K562 (cell line): ENCODE measurements at regions not wholly inside any gene's neighbourhood (a gene's known extent, or its start where the extent isn't known, plus 50 kb on each side); places are given as distances from the start of the nearest gene placed in this dataset.
"Not testable (repeated sequence)": the region's sequence is repeated elsewhere in the genome, so short reads cannot be mapped to it uniquely, and the experiment has no call there.

Experiments used
- ATAC-seq: fragments of 200-7000 bp; cut with Tn5 transposase; 3 replicates; pipeline ENCODE4 v1.9.1; 2020; ENCODE audit warnings: moderate library complexity
- BruUV-seq: library from RNA; stranded (reverse); fragments of 400-500 nt; replicated peaks from 2 replicates; lab custom pipeline; 2021; lab: Mats Ljungman, UMichigan
- CTCF ChIA-PET: fragments of 300-600 bp; formaldehyde crosslinking; extraction: SDS; loops from one replicate; lab custom pipeline; 2021; ENCODE audit warnings: low intra/inter-chr PET ratio; lab: Yijun Ruan, JAX
- POLR2A ChIA-PET: fragments of 300-600, 350-650 bp; sonication (Branson Sonifier 250); formaldehyde crosslinking; extraction: SDS; loops from one replicate; lab custom pipeline; 2021; ENCODE audit warnings: antibody characterized with exemption, inconsistent platforms; lab: Yijun Ruan, JAX
- DNase-seq, 4 experiments: peaks; one replicate each; pipeline versions ENCODE4 v3.0.0 to v3.0.0-alpha.2; 2011 to 2018; ENCODE audit warnings: low spot score in 3 of 4, mixed read lengths in 3 of 4; ENCODE audit errors: extremely low read depth in 1 of 4
- FAIRE-seq: peaks from 2 replicates; lab custom pipeline; 2011; peaks lifted over from hg19 to GRCh38; lab: Jason Lieb, UNC
- H2AFZ ChIP-seq: 2 replicates; pipeline ENCODE4 v1.6.0; 2011; ENCODE audit warnings: low read depth, low read length, control low read depth, inconsistent platforms
- H3K27ac ChIP-seq: fragments of 200-600 bp; 3 replicates; pipeline ENCODE4 v1.8.0; 2011; ENCODE audit warnings: low read depth, mild to moderate bottlenecking, control low read depth, inconsistent platforms, low read length, moderate library complexity, mixed read lengths; ENCODE audit errors: extremely low read depth
- H3K27me3 ChIP-seq, 2 experiments: fragments of 300-600 bp in 1 of 2; 2 replicates in 1 of 2; 3 replicates in 1 of 2; pipeline versions ENCODE4 v1.6.0 to v1.8.0; 2011; ENCODE audit warnings: inconsistent platforms in 2 of 2, low read length in 2 of 2, mild to moderate bottlenecking in 1 of 2, mixed read lengths in 1 of 2, moderate library complexity in 1 of 2; ENCODE audit not compliant: control insufficient read depth in 2 of 2, insufficient read depth in 2 of 2
- H3K36me3 ChIP-seq: fragments of 300-600 bp; 3 replicates; pipeline ENCODE4 v1.8.0; 2011; ENCODE audit warnings: mild to moderate bottlenecking, low read length, inconsistent platforms; ENCODE audit not compliant: control insufficient read depth, insufficient read depth
- H3K4me1 ChIP-seq, 2 experiments: fragments of 200-600 bp in 1 of 2; replicated peaks in 1 of 2; 2 replicates in 1 of 2; 3 replicates in 1 of 2; pipeline versions ENCODE4 v1.5.1 to v1.8.0; 2011; ENCODE audit warnings: inconsistent platforms in 2 of 2, low read length in 2 of 2, mild to moderate bottlenecking in 1 of 2, mixed read lengths in 1 of 2, moderate library complexity in 1 of 2; ENCODE audit not compliant: control insufficient read depth in 2 of 2, insufficient read depth in 2 of 2
- H3K4me2 ChIP-seq: 2 replicates; pipeline ENCODE4 v1.6.1; 2011; ENCODE audit warnings: low read length, control low read depth, inconsistent platforms, mixed read lengths; ENCODE audit not compliant: insufficient read depth
- H3K4me3 ChIP-seq: fragments of 200-600 bp; sonication (generic), shearing (Covaris generic); 2 replicates; pipeline ENCODE4 v1.5.1; 2016; ENCODE audit warnings: control low read depth, inconsistent platforms
- H3K79me2 ChIP-seq: fragments of 200-600 bp; 3 replicates; pipeline ENCODE4 v1.8.0; 2011; ENCODE audit warnings: low read length, inconsistent platforms; ENCODE audit not compliant: control insufficient read depth, insufficient read depth
- H3K9ac ChIP-seq, 2 experiments: 2 replicates each; pipeline versions ENCODE4 v1.6.0 to v1.6.1; 2011; ENCODE audit warnings: low read depth in 2 of 2, low read length in 2 of 2, control low read depth in 1 of 2, inconsistent platforms in 1 of 2, mild to moderate bottlenecking in 1 of 2, mixed read lengths in 1 of 2; ENCODE audit not compliant: insufficient read depth in 1 of 2
- H3K9me1 ChIP-seq: one replicate; pipeline ENCODE4 v1.6.0; 2011; ENCODE audit warnings: inconsistent platforms, mild to moderate bottlenecking, low read length, moderate library complexity; ENCODE audit not compliant: control insufficient read depth, insufficient read depth
- H3K9me3 ChIP-seq: replicated peaks from 2 replicates; pipeline ENCODE4 v1.5.1; 2011; ENCODE audit warnings: low read depth, low read length, inconsistent platforms; ENCODE audit not compliant: control insufficient read depth, insufficient read depth
- H4K20me1 ChIP-seq: replicated peaks from 2 replicates; pipeline ENCODE4 v1.6.1; 2011; ENCODE audit warnings: low read length, inconsistent platforms, mixed read lengths; ENCODE audit not compliant: control insufficient read depth, insufficient read depth
- CBFA2T3 ChIP-seq: fragments of 450-650 bp; IDR thresholded peaks from 2 replicates; pipeline ENCODE4 v1.6.1; 2017
- CEBPG ChIP-seq, 3 experiments: fragments of 200-800 bp in 1 of 3; sonication (Bioruptor generic) in 1 of 3; sonication (generic) in 1 of 3; formaldehyde crosslinking in 1 of 3; IDR thresholded peaks in 2 of 3; conservative IDR thresholded peaks in 1 of 3; 2 replicates each; pipeline versions ENCODE4 v1.6.1 to v1.8.0; 2016 to 2022; ENCODE audit warnings: missing compliant biosample characterization in 2 of 3, missing genetic modification characterization in 2 of 3, mild to moderate bottlenecking in 1 of 3, missing genetic modification reagents in 1 of 3
- WGBS: fragments of 100-300 bp; shearing (Covaris generic); methylation state at CpG from one replicate; pipeline ENCODE4 v1.1.6; 2016; ENCODE audit warnings: low coverage, mixed read lengths; ENCODE audit not compliant: insufficient coverage; ENCODE audit errors: missing lambda C conversion rate; 5-methylcytosine and 5-hydroxymethylcytosine counted together
- in situ Hi-C: fragments of 300-500 bp; cut with MboI; formaldehyde crosslinking; loops from 4 replicates; pipeline ENCODE4 v1.15.0; 2018; ENCODE audit warnings: inconsistent platforms, mixed read lengths
- intact Hi-C: fragments of 100-400 bp; cut with micrococcal nuclease; formaldehyde crosslinking; loops from 2 replicates; pipeline ENCODE4 v1.14.2; 2022

DNA sequence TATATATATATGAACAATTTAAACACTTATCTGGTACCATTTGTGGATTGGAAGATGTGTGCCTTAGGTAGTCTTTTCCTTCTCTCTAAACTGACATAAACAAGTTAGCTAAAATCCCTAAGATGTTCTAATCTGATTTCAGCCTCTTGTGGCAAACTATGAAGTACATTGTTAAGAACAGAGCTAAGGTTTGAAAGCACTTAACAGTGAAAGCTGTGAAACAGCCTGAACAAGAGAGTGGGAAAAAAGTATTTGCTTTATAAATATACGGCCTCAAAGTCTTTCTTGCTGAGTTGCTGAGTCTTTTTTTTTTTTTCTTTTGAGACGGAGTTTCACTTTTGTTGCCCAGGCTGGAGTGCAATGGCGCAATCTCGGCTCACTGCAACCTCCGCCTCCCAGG lies 53.7 kb upstream of the PELI2 start:
- Histone ChIP-seq H3K9me3 (no peaks in the 10 kb centered on the region), H4K20me1 (no peaks in the 10 kb centered on the region), H3K4me1 (no peaks in the 10 kb centered on the region), H3K4me3 (no peak overlapping the region), H3K36me3 (no peaks in the 10 kb centered on the region), H3K27me3 (no peaks in the 10 kb centered on the region; a peak in 1 of 5 replicates), H3K9me1 (no peaks in the 10 kb centered on the region), H2AFZ (no peak overlapping the region), H3K9ac (no peak overlapping the region), H3K4me2 (no peak overlapping the region), H3K27ac (no peak overlapping the region), H3K79me2 (no peaks in the 10 kb centered on the region)
- CTCF ChIA-PET = no interaction called here
- ATAC-seq (no peak), DNase-seq (no peak), FAIRE-seq (no peak)
- no TSS peak for BruUV-seq
- intact Hi-C loops (no loop called here), in situ Hi-C loops (no loop called here)
- WGBS = 0% methylated on average over 1 of the region's 5 CpGs
- POLR2A ChIA-PET = no interaction called here
- TF ChIP-seq CBFA2T3 (no peak), CEBPG (CRISPR knock-in tag; IDR thresholded peaks at IDR 0.05) (no peak), CEBPG (tag; conservative IDR thresholded peaks at IDR 0.05 in 1 of 2, IDR thresholded peaks at IDR 0.05 in 1 of 2) (0 out of 4 replicates have a peak, but pooled peaks of 1 of the 2 experiments have one; percentile 14)

DNA sequence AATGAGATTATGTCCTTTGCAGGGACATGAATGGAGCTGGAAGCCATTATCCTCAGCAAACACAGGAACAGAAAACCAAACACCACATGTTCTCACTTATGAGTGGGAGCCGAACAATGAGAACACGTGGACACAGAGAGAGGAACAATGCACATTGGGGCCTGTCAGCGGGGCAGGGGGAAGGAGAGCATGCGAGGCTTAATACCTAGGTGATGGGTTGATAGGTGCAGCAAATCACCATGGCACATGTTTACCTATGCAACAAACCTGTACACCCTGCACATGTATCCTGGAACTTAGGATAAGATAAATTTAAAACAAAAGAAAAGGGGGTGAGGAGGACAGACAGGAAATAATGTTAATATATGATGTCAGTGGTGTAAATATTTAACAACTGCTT lies 53.0 kb upstream of the PELI2 start:
- DNase-seq, FAIRE-seq, H3K4me3 ChIP-seq, H3K4me2 ChIP-seq, H3K9ac ChIP-seq, H3K79me2 ChIP-seq, H3K9me1 ChIP-seq, CTCF ChIA-PET, H3K27me3 ChIP-seq, H2AFZ ChIP-seq, H3K9me3 ChIP-seq, intact Hi-C loops, H4K20me1 ChIP-seq, H3K36me3 ChIP-seq, H3K4me1 ChIP-seq, H3K27ac ChIP-seq, BruUV-seq, POLR2A ChIA-PET, in situ Hi-C loops, ATAC-seq: not testable (repeated sequence)
- WGBS = no CpG with 5 or more reads among the region's 4 CpGs
